H1 (cell line): ENCODE measurements at regions not wholly inside any gene's neighbourhood (a gene's known extent, or its start where the extent isn't known, plus 50 kb on each side); places are given as distances from the start of the nearest gene placed in this dataset.

Experiments used
- CTCF ChIA-PET: fragments of 300-600 bp; sonication (Branson Sonifier 250); formaldehyde crosslinking; loops from one replicate; lab custom pipeline; 2021; ENCODE audit not compliant: partially characterized antibody; lab: Charles Lee
- POLR2A ChIA-PET: fragments of 300-600 bp; sonication (Branson Sonifier 250); formaldehyde crosslinking; loops from one replicate; lab custom pipeline; 2021; ENCODE audit warnings: inconsistent platforms; ENCODE audit not compliant: partially characterized antibody; lab: Charles Lee
- DNase-seq, 2 experiments: peaks; one replicate each; pipeline versions ENCODE4 v3.0.0 to v3.0.0-alpha.2; 2010 to 2022; ENCODE audit warnings: low spot score in 2 of 2, low read depth in 1 of 2, mixed read lengths in 1 of 2
- FAIRE-seq: peaks from 2 replicates; lab custom pipeline; 2011; peaks lifted over from hg19 to GRCh38; lab: Jason Lieb, UNC
- H2AFZ ChIP-seq: 2 replicates; pipeline ENCODE4 v1.8.1; 2012; ENCODE audit warnings: low read length, inconsistent platforms
- H2AK5ac ChIP-seq: 2 replicates; pipeline ENCODE4 v1.6.1; 2013; ENCODE audit warnings: low read depth, low read length
- H2BK120ac ChIP-seq: replicated peaks from 2 replicates; pipeline ENCODE3; 2013; ENCODE audit warnings: low read depth, low read length, inconsistent platforms
- H2BK12ac ChIP-seq: 2 replicates; pipeline ENCODE4 v1.6.1; 2013; ENCODE audit warnings: low read depth, low read length
- H2BK15ac ChIP-seq: 2 replicates; pipeline ENCODE4 v1.6.1; 2013; ENCODE audit warnings: low read length
- H2BK20ac ChIP-seq: 2 replicates; pipeline ENCODE4 v1.6.1; 2013; ENCODE audit warnings: low read length
- H2BK5ac ChIP-seq: 2 replicates; pipeline ENCODE4 v1.6.1; 2013; ENCODE audit warnings: low read depth, low read length
- H3K14ac ChIP-seq: 2 replicates; pipeline ENCODE4 v1.6.1; 2013; ENCODE audit warnings: inconsistent platforms; ENCODE audit not compliant: insufficient read length
- H3K18ac ChIP-seq: 2 replicates; pipeline ENCODE4 v1.6.1; 2013; ENCODE audit warnings: low read length; ENCODE audit errors: extremely low read depth
- H3K23ac ChIP-seq: 2 replicates; pipeline ENCODE4 v1.6.1; 2013; ENCODE audit warnings: inconsistent platforms; ENCODE audit not compliant: insufficient read length
- H3K23me2 ChIP-seq: 2 replicates; pipeline ENCODE4 v1.6.1; 2013; ENCODE audit warnings: low read depth, low read length
- H3K27ac ChIP-seq: 2 replicates; pipeline ENCODE4 v1.6.1; 2011; ENCODE audit warnings: low read depth, low read length, inconsistent platforms
- H3K27me3 ChIP-seq, 4 experiments: replicated peaks in 1 of 4; 1 replicate in 1 of 4; 2 replicates in 3 of 4; pipeline versions ENCODE4 v1.6.1 to v1.8.1; 2011 to 2013; ENCODE audit warnings: low read length in 3 of 4, mild to moderate bottlenecking in 3 of 4, inconsistent platforms in 2 of 4, mixed read lengths in 2 of 4, moderate library complexity in 1 of 4; ENCODE audit not compliant: control insufficient read depth in 3 of 4, insufficient read depth in 3 of 4; ENCODE audit errors: extremely low read depth in 1 of 4
- H3K36me3 ChIP-seq, 4 experiments: 2 replicates each; pipeline versions ENCODE4 v1.6.1 to v1.8.1; 2011 to 2013; ENCODE audit warnings: mild to moderate bottlenecking in 4 of 4, low read length in 3 of 4, moderate library complexity in 2 of 4, control low read depth in 1 of 4, inconsistent platforms in 1 of 4; ENCODE audit not compliant: insufficient read depth in 4 of 4, control insufficient read depth in 2 of 4
- H3K4ac ChIP-seq: replicated peaks from 2 replicates; pipeline ENCODE3; 2013; ENCODE audit warnings: low read length, low read depth, mixed read lengths, inconsistent platforms; ENCODE audit not compliant: insufficient read length
- H3K4me1 ChIP-seq, 4 experiments: replicated peaks in 1 of 4; 1 replicate in 1 of 4; 2 replicates in 3 of 4; pipeline versions ENCODE4 v1.6.1 to v1.8.1; 2011 to 2013; ENCODE audit warnings: low read length in 3 of 4, inconsistent platforms in 2 of 4, mixed read lengths in 1 of 4; ENCODE audit not compliant: insufficient read depth in 4 of 4, control insufficient read depth in 3 of 4
- H3K4me2 ChIP-seq, 2 experiments: 2 replicates each; pipeline versions ENCODE4 v1.6.1 to v1.8.1; 2011 to 2013; ENCODE audit warnings: low read depth in 2 of 2, low read length in 2 of 2, control low read depth in 1 of 2, inconsistent platforms in 1 of 2, mild to moderate bottlenecking in 1 of 2; ENCODE audit not compliant: insufficient read depth in 1 of 2
- H3K4me3 ChIP-seq, 4 experiments: fragments of 200-600, 300-600 bp in 1 of 4; sonication (generic), shearing (Covaris generic), sonication (Bioruptor Twin) in 1 of 4; 2 replicates each; pipeline versions ENCODE4 v1.5.1 to v1.8.1; 2011 to 2016; ENCODE audit warnings: low read length in 4 of 4, low read depth in 3 of 4, control low read depth in 2 of 4, inconsistent platforms in 2 of 4, mild to moderate bottlenecking in 2 of 4, mixed read lengths in 1 of 4, moderate library complexity in 1 of 4; ENCODE audit not compliant: insufficient read depth in 2 of 4; ENCODE audit errors: extremely low read depth in 1 of 4
- H3K56ac ChIP-seq: replicated peaks from 2 replicates; pipeline ENCODE3; 2013; ENCODE audit warnings: low read depth, mild to moderate bottlenecking, mixed read lengths, low read length, inconsistent platforms; ENCODE audit not compliant: insufficient read length
- H3K79me1 ChIP-seq: 2 replicates; pipeline ENCODE4 v1.6.1; 2013; ENCODE audit warnings: low read depth, low read length, control low read depth
- H3K79me2 ChIP-seq, 2 experiments: 2 replicates each; pipeline versions ENCODE4 v1.6.1 to v1.8.1; 2012 to 2013; ENCODE audit warnings: low read length in 2 of 2, mild to moderate bottlenecking in 2 of 2, inconsistent platforms in 1 of 2; ENCODE audit not compliant: insufficient read depth in 2 of 2, control insufficient read depth in 1 of 2
- H3K9ac ChIP-seq, 4 experiments: replicated peaks in 1 of 4; 1 replicate in 1 of 4; 2 replicates in 3 of 4; pipeline versions ENCODE4 v1.6.1 to v1.8.1; 2011 to 2013; ENCODE audit warnings: low read depth in 3 of 4, low read length in 3 of 4, control low read depth in 2 of 4, mild to moderate bottlenecking in 2 of 4, moderate library complexity in 2 of 4, inconsistent platforms in 1 of 4; ENCODE audit errors: extremely low read depth in 1 of 4
- H3K9me3 ChIP-seq, 2 experiments: 2 replicates each; pipeline versions ENCODE4 v1.6.1 to v1.8.1; 2012 to 2013; ENCODE audit warnings: mild to moderate bottlenecking in 2 of 2, moderate library complexity in 2 of 2, control low read depth in 1 of 2, inconsistent platforms in 1 of 2, low read depth in 1 of 2, low read length in 1 of 2, mixed read lengths in 1 of 2; ENCODE audit not compliant: insufficient read depth in 2 of 2
- H4K20me1 ChIP-seq, 2 experiments: replicated peaks in 1 of 2; 2 replicates each; pipeline versions ENCODE3 to v1.8.1; 2011 to 2013; ENCODE audit warnings: inconsistent platforms in 2 of 2, low read length in 2 of 2, mild to moderate bottlenecking in 1 of 2; ENCODE audit not compliant: insufficient read depth in 2 of 2, control insufficient read depth in 1 of 2
- H4K5ac ChIP-seq: 2 replicates; pipeline ENCODE4 v1.6.1; 2013; ENCODE audit warnings: low read length, low read depth, mixed read lengths, inconsistent platforms; ENCODE audit not compliant: insufficient read length
- H4K8ac ChIP-seq: 2 replicates; pipeline ENCODE4 v1.8.0; 2013; ENCODE audit warnings: mild to moderate bottlenecking, moderate library complexity, low read length, inconsistent platforms; ENCODE audit not compliant: insufficient read depth; ENCODE audit errors: extremely low read depth
- H4K91ac ChIP-seq: replicated peaks from 2 replicates; pipeline ENCODE3; 2013; ENCODE audit warnings: low read length, mixed read lengths, inconsistent platforms; ENCODE audit not compliant: insufficient read length
- EZH2 ChIP-seq: fragments of 200-600 bp; sonication (generic); IDR thresholded peaks from 2 replicates; pipeline ENCODE4 v1.7.1; 2012; ENCODE audit warnings: low read depth, mild to moderate bottlenecking, moderate library complexity, low read length, inconsistent platforms; ENCODE audit not compliant: severe bottlenecking
- SAP30 ChIP-seq: fragments of 300-600 bp; sonication (generic); IDR thresholded peaks from 2 replicates; pipeline ENCODE4 v1.7.1; 2012; ENCODE audit warnings: low read length, moderate library complexity, mild to moderate bottlenecking, inconsistent platforms; ENCODE audit not compliant: insufficient read depth, insufficient replicate concordance
- WGBS, 2 experiments: shearing (Covaris generic) in 1 of 2; methylation state at CpG; one replicate each; pipeline versions ENCODE4 v1.1.6 to v1.1.7; 2013 to 2015; ENCODE audit warnings: low lambda C conversion rate in 2 of 2, mixed read lengths in 2 of 2, inconsistent platforms in 1 of 2, low coverage in 1 of 2, missing lambda C conversion rate in 1 of 2; ENCODE audit not compliant: insufficient replicate concordance in 2 of 2, insufficient coverage in 1 of 2, insufficient read length in 1 of 2; ENCODE audit errors: extremely low coverage in 1 of 2, missing lambda C conversion rate in 1 of 2; 5-methylcytosine and 5-hydroxymethylcytosine counted together

GRCh38 chr11:90646266-90646665 lies 423.4 kb upstream of the CHORDC1 start:
- Histone ChIP-seq H3K9me3 (no peaks in the 10 kb centered on the region), H2BK5ac (no peak overlapping the region), H3K56ac (no peak overlapping the region), H3K4ac (no peak overlapping the region), H3K4me2 (no peak overlapping the region), H4K5ac (no peak overlapping the region), H3K79me1 (no peaks in the 10 kb centered on the region), H2BK120ac (no peak overlapping the region), H3K79me2 (no peaks in the 10 kb centered on the region), H2BK12ac (no peak overlapping the region), H3K18ac (no peak overlapping the region), H4K91ac (no peak overlapping the region), H2AFZ (no peak overlapping the region), H2BK20ac (no peak overlapping the region), H3K4me3 (no peak overlapping the region), H4K20me1 (no peaks in the 10 kb centered on the region), H3K4me1 (no peaks in the 10 kb centered on the region), H3K14ac (no peak overlapping the region), H3K23ac (no peak overlapping the region), H3K36me3 (no peaks in the 10 kb centered on the region), H4K8ac (no peak overlapping the region), H2BK15ac (no peak overlapping the region), H3K27me3 (no peaks in the 10 kb centered on the region), H3K9ac (no peak overlapping the region), H2AK5ac (no peak overlapping the region), H3K23me2 (no peaks in the 10 kb centered on the region; the same call in 1 of the 2 replicates), H3K27ac (no peak overlapping the region)
- WGBS, 2 experiments, result 95% methylated on average over 1 of the region's 1 CpG; no CpG with 5 or more reads in 1 of the 2 experiments
- CTCF ChIA-PET, result interaction anchor here (1.1 kb wide), 1 partner anchor 170 kb away, joined by 3 read pairs; no protein-coding TSS in a partner anchor
- FAIRE-seq (no peak), DNase-seq (no peak)
- POLR2A ChIA-PET, result no interaction called here
- no peak for TF ChIP-seq EZH2
- TF ChIP-seq SAP30, result no peak
